ENCODE measurements at regions not wholly inside any gene's neighbourhood (a gene's known extent, or its start where the extent isn't known, plus 50 kb on each side); places are given as distances from the start of the nearest gene placed in this dataset.

DNA sequence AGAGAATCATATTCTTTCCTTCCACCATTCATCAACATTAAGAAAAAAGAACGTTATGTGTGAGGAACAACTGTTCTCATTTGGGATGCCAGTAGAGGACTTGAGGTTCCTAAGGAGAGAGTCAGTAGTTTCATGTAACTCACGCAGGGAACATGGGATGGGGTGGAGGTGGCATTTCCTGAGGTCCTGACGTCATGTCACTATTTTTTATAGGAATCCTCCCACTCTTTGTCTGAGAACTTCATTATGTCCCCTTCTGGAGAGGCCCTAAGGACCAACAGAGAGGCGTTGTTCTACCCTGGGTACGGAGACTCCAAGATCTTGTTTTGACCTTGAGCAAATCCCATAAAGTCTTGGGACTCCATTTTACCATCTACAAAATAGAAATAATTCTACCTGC lies 211.7 kb upstream of the SOX9 start:
- Histone ChIP-seq H3K27me3 (ENCODE audit: control insufficient read depth, insufficient read depth, low read length) (no peaks in the 10 kb centered on the region), H3K36me3 (ENCODE audit: control insufficient read depth, insufficient read depth, low read length) (no peaks in the 10 kb centered on the region), H3K4me3 (ENCODE audit: low read depth, low read length) (no peak overlapping the region)
- DNase-seq (ENCODE audit: low read depth), result no peak
- TF ChIP-seq, protein P1, sequence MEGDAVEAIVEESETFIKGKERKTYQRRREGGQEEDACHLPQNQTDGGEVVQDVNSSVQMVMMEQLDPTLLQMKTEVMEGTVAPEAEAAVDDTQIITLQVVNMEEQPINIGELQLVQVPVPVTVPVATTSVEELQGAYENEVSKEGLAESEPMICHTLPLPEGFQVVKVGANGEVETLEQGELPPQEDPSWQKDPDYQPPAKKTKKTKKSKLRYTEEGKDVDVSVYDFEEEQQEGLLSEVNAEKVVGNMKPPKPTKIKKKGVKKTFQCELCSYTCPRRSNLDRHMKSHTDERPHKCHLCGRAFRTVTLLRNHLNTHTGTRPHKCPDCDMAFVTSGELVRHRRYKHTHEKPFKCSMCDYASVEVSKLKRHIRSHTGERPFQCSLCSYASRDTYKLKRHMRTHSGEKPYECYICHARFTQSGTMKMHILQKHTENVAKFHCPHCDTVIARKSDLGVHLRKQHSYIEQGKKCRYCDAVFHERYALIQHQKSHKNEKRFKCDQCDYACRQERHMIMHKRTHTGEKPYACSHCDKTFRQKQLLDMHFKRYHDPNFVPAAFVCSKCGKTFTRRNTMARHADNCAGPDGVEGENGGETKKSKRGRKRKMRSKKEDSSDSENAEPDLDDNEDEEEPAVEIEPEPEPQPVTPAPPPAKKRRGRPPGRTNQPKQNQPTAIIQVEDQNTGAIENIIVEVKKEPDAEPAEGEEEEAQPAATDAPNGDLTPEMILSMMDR (IDR thresholded peaks at IDR 0.05; ENCODE audit: insufficient read depth, low read length, poor library complexity, severe bottlenecking), result no peak

DNA sequence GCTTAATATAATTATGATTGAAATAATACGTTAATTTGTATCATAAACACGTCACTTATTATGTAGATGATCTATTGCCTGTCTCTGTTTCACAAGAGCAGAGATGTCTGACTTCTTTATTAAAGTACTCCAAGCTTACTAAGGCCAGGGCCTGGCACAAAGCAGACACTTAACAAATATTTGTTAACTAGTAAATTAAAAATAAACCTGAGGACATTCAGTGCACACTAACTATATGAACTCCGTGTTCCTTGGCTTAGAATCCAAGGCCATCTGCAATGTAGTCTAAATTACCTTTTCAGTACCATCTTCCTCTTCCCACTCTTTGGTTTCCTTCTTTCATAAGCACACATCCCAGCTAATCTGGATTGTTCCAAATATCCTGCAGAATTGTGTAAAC lies 210.8 kb upstream of the SOX9 start:
- no peak overlapping the region for H3K4me3 ChIP-seq (ENCODE audit: low read depth, low read length)
- no peak for DNase-seq (ENCODE audit: low read depth)
- H3K27me3 ChIP-seq (ENCODE audit: control insufficient read depth, insufficient read depth, low read length), result no peaks in the 10 kb centered on the region
- TF ChIP-seq, protein P1 (IDR thresholded peaks at IDR 0.05; ENCODE audit: insufficient read depth, low read length, poor library complexity, severe bottlenecking), result no peak
- no peaks in the 10 kb centered on the region for H3K36me3 ChIP-seq (ENCODE audit: control insufficient read depth, insufficient read depth, low read length)

DNA sequence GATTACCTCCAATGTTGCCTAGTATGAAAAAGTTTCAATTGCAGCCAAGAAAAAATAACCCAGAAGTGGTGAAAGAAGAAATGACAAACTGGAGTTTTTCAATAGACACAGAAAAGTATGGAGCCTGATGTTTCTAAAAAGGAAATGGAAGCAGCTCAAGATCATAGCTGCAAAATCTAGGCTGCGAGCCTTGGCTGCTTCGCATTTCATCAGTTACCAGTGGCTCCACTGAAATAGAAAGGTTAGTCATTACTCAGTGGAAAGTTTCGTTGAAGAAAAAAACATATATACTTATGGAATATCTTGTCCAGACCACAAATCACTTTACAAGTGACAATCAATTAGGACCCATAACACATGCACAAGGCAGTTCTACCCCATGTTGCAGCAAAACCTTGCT lies 206.8 kb upstream of the SOX9 start:
- Histone ChIP-seq H3K4me3 (ENCODE audit: low read depth, low read length) (no peak overlapping the region), H3K36me3 (ENCODE audit: control insufficient read depth, insufficient read depth, low read length) (no peaks in the 10 kb centered on the region), H3K27me3 (ENCODE audit: control insufficient read depth, insufficient read depth, low read length) (no peaks in the 10 kb centered on the region)
- TF ChIP-seq, protein P1 (IDR thresholded peaks at IDR 0.05; ENCODE audit: insufficient read depth, low read length, poor library complexity, severe bottlenecking), result no peak
- no peak for DNase-seq (ENCODE audit: low read depth)

DNA sequence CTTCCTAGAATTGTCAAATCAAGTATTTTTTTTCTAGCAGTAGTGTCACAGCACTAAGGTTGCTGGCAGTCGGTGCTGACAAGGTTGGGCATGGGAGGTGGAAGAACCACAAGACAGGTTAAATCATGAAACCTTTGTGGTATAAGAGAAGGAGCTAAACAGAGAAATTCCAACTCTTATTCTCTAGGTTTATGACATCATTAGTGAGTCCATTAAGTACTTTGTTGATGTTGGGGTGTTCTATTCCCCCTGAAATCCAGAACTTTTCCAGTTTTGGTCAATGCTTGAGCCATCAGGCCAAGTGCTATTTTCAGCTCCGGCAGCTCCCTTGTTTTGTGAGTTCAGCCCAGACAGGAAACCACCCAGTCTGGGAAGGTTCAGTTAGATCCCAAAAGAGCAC lies 206.0 kb upstream of the SOX9 start:
- DNase-seq (ENCODE audit: low read depth), result no peak
- no peaks in the 10 kb centered on the region for H3K36me3 ChIP-seq (ENCODE audit: control insufficient read depth, insufficient read depth, low read length)
- H3K4me3 ChIP-seq (ENCODE audit: low read depth, low read length), result no peak overlapping the region
- TF ChIP-seq, protein P1 (IDR thresholded peaks at IDR 0.05; ENCODE audit: insufficient read depth, low read length, poor library complexity, severe bottlenecking), result no peak
- H3K27me3 ChIP-seq (ENCODE audit: control insufficient read depth, insufficient read depth, low read length), result no peaks in the 10 kb centered on the region

DNA sequence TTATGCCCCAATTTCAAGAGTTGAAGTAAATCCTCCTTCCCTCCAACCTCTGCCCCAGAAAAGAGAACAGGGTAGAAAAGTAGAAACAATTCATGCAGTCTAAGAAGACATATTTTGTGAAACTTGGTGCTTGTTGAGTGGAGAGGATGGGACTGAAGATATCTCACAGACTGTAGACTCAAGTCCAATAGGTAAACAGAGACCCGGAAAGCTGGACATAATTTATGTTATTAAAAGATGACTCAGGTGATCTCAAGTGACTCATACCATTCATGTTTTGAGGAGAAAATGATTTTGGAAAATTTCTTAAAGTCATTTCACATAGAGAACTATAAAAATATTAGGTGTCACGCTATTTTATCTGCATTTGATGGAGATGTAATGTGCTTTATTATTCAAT lies 203.1 kb upstream of the SOX9 start:
- TF ChIP-seq, protein P1 (IDR thresholded peaks at IDR 0.05; ENCODE audit: insufficient read depth, low read length, poor library complexity, severe bottlenecking), result no peak
- Histone ChIP-seq H3K4me3 (ENCODE audit: low read depth, low read length) (no peak overlapping the region), H3K27me3 (ENCODE audit: control insufficient read depth, insufficient read depth, low read length) (no peaks in the 10 kb centered on the region), H3K36me3 (ENCODE audit: control insufficient read depth, insufficient read depth, low read length) (no peaks in the 10 kb centered on the region)
- DNase-seq (ENCODE audit: low read depth), result no peak

DNA sequence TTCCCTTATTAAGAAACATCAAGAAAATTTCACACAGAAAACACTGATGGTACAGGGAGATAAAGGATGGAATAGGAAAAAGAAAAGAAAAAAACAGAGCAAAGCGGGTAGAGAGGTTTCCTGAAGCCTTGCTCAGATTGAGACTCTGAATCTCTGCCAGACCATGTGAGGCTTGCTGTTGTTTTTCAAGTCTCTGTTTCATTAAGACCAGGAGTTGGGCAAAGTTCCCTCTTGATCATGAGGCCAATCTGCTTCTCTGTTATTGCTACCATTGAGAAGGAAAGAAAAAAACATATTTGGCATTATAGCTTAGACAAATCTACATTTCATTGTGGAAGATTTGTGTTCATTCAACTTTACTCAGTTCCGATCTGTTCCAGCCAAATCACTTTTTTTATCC lies 201.6 kb upstream of the SOX9 start:
- DNase-seq (ENCODE audit: low read depth), result no peak
- H3K27me3 ChIP-seq (ENCODE audit: control insufficient read depth, insufficient read depth, low read length), result no peaks in the 10 kb centered on the region
- H3K36me3 ChIP-seq (ENCODE audit: control insufficient read depth, insufficient read depth, low read length), result no peaks in the 10 kb centered on the region
- no peak overlapping the region for H3K4me3 ChIP-seq (ENCODE audit: low read depth, low read length)
- TF ChIP-seq, protein P1 (IDR thresholded peaks at IDR 0.05; ENCODE audit: insufficient read depth, low read length, poor library complexity, severe bottlenecking), result no peak
